Effector CD8-positive, alpha-beta T cell (primary cell): ENCODE measurements at regions not wholly inside any gene's neighbourhood (a gene's known extent, or its start where the extent isn't known, plus 50 kb on each side); places are given as distances from the start of the nearest gene placed in this dataset.

Experiments
- DNase-seq: peaks from one replicate; lab custom pipeline; 2025; lab: John Stamatoyannopoulos, UW

GRCh38 chr11:115848611-115849010 is 344.4 kb upstream of the CADM1 start:
- no peak for DNase-seq

DNA sequence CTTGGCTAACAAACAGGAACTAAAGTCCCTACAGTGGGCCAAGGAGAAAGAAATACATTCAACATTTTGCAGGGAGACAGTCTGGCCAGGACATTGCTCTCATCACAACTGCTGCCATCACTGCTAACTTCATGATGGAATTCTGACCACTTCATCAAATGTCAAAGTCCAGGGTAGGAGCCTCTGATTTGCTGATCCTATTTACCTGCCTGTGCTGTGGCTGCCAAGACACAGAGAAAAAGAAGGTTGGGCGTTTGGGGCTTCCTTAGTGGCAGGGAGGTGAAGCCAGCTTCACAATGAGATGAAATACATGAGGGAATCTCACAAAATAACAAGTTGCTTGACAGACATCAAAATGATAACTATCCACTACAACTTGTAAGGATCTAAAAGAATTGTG is 343.9 kb upstream of the CADM1 start:
- no peak for DNase-seq

DNA sequence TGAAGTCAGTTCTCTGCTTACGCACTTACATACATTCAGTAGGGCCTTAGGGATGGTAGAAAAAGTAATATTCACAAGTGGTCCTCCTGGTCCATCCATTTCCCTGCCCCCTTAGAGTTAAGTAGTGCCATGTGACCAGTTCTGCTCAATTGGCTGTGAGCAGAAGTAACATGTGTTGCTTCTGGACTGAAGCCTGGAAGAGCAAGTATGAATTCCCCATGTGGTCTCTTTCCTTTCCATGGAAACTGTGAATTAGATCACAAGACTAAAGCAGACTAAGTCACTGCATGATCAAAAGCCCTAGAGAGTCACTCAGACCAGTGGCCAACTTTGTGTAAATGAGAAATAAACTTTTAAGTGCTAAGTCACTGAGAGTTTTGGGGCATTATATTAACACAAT is 341.7 kb upstream of the CADM1 start:
- DNase-seq: no peak

- no peak for DNase-seq
Measured at GRCh38 chr11:115843685-115844084, 339.5 kb upstream of the CADM1 start.

DNA sequence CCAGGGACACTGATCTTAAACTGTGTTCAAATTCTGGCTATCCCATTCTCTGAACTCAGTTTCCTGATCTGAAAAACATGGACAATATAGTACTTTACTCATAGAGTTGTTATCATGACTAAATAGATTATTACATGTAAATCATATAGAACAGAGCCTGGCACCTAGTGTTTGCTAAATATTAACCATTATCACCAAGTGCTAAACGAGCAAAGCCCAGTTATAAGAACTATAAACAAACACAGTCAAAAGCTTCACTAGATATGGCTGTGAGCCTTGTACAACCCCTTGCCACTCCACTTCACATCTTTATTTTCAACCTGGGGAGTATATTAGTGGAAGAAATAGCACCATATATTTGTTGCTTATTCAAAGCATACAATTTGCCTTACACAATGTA is 338.9 kb upstream of the CADM1 start:
- no peak for DNase-seq

- DNase-seq: no peak
Measured at GRCh38 chr11:115820026-115820425, 315.8 kb upstream of the CADM1 start.

GRCh38 chr11:115819014-115819413 is 314.8 kb upstream of the CADM1 start:
- no peak for DNase-seq

DNA sequence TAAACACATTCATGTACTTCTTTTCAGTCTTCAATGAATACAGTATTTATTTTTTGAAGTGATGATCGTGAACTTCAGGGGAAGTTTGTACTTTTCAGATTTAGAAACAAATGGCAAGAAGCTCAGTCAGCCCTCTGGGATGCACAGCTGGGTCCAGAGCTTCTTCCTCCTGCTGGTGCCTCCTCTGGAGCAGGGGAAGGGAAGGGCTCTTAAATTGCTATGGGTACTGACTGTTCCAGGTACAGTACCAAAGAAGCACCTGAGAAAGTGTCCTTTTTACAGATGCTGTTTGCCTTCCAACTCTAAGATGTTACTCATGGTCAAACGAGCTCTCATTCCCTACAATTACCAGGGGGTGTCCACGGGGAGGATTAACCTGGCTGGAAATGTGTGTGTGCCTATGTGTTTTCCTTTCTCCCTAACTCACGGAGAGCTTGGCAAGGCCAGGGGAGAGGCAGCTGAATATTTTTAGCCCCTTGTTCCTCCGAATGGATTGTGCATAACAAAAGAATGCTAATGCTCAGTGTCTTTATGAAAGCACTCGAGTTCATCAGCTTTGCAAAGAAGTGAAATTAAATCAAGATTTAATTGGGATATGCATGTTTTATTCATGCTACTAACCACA is 313.7 kb upstream of the CADM1 start:
- no peak for DNase-seq

GRCh38 chr11:115808351-115808940 is 304.2 kb upstream of the CADM1 start:
- no peak for DNase-seq

- no peak for DNase-seq
Measured at GRCh38 chr11:115806056-115806455, 301.8 kb upstream of the CADM1 start.

DNA sequence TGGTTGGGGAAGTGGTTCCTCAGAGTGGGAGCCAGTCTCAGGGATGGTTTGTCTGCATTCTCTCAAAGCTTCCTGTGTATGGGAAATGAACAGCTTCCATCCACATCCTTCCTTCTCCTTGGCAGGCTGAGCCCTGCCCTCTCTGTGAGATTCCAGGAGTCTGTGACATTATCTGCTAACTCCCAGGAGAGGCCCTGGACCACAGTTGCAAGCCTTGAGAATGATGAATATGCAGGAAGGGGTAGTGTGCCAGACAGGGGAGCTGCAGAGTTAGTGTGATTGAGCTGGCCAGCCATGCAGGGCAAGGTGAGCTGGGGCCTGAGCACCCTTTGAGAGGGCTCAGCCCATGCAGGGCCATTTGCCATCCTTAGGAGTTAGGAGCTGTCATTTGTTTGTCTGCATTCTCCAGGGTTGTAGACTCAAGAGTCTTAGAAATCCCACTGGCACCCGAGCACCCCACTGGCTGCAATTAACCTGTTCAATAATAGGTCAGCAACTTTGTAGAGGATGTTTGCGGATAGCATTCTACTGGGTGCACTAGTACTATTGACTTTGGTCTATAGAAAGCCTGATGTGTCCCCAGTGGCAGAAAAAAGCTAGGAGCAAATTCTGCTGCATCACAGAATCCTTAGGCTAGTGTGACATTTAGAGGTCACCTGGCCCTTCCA is 299.0 kb upstream of the CADM1 start:
- DNase-seq: no peak

DNA sequence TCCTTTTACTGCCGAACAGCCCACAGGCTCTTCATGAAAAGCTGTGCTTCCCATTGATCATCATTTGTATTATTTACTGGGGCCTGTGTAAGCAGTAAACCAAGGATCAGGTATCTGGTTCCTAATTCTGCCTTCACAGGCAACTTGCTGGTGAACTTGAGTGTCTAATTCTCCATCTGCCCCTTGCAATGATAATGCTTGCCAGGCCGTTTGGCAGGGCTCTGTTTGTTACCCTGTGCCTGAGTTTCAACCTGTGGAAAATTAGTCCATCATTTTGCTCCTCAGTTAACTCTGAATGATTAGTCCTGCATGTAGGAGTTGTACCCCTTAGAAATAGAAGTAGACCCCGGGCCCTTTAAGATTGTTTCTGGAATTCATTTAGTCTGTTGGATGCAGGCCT is 298.4 kb upstream of the CADM1 start:
- no peak for DNase-seq

DNA sequence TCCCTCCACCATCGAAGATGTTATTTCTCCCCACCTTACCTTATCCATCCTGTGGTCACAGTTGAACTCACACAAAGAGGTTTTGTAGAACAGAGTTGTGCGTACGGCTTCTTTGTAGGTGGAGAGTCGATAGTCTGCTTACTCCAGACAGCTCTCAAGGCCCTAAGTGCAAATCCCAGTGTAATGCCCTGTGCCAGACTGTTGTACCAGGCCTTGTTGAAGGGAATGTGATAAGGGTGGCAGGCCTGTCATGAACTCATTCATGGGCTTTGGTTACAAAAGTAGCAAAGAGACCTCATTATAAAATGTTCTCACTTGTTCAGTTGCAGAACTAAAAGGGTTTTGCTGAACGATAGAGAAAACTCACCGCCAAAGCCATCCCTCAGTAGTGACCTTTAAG is 288.7 kb upstream of the CADM1 start:
- no peak for DNase-seq

GRCh38 chr11:115787302-115787701 is 283.1 kb upstream of the CADM1 start:
- DNase-seq: no peak

DNA sequence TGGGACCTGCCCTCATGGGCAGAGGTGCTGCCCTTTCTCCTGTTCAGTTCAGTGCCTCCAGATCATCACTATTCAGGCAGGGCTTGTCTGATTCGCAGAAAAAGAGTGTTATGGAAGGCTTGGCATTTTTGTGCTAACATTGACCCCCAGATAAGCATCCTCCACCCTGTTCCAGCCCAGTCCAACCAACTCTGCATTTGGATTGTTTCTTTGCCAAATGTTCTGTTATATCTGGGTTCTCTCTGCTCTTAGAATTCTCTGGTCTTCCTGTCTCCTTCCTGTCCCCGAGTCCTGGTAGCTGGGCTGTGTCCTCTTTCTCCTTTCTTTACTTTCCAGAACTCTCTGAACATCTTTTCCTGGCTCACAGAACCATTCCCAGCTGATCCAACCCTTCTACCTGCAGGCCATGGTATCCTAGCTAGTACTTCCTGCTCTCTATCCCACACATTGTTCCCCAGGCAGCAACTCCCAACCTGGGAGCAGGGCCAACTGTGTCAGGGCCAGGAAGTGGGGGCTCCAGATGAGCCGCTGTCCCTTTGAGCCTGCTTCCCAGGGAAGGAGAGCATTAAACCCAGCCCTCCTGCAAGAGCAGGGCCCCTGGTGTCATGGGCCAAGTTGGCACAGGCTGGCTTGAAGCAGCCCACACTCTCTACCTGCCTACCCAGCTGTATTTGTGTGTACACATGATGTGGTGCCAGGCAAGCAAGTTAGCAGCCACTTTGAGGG is 280.7 kb upstream of the CADM1 start:
- DNase-seq: no peak

GRCh38 chr11:115780646-115781362 is 276.6 kb upstream of the CADM1 start:
- no peak for DNase-seq

GRCh38 chr11:115778928-115779650 is 274.9 kb upstream of the CADM1 start:
- no peak for DNase-seq

- DNase-seq: no peak
Measured at GRCh38 chr11:115776916-115777315, 272.7 kb upstream of the CADM1 start.

DNA sequence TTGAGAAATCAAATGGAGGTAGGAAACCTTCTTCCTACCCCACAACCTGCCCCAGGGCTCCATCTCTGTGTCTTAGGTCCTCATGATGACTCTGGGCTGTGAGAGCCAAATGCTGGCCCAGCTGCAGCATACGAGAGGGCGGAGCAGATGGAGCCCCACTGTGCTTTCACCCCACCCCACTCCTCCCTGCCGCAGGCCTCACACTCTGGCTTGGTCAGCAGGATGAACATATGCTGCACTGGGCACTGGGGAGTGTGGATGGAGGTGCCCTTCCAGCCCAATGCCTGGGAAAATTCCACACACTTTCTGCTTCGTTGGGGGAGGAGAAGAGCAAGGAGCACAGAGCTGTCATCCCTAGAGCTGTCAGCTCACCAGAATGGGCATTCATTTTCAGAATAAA is 271.6 kb upstream of the CADM1 start:
- no peak for DNase-seq

- DNase-seq: no peak
Measured at GRCh38 chr11:115774756-115775155, 270.5 kb upstream of the CADM1 start.

DNA sequence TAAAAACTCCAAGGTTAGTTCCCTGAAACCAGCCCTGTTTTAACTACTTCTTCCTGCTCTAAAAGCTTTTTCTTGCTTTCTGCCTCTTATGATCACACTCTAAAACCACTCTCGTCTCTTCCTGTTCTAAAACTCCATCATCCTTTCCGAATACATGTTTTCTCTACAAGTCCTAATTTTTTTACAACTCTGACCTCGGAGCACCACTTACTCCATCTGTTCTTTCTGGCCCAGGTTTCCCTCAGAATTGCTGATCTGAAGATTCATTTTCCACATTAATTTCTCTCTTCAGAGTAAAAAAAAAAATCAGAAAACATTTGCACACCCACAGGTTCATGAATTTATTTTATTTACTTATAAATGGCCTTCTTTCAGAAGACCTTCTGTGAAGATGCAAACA is 265.7 kb upstream of the CADM1 start:
- no peak for DNase-seq

DNA sequence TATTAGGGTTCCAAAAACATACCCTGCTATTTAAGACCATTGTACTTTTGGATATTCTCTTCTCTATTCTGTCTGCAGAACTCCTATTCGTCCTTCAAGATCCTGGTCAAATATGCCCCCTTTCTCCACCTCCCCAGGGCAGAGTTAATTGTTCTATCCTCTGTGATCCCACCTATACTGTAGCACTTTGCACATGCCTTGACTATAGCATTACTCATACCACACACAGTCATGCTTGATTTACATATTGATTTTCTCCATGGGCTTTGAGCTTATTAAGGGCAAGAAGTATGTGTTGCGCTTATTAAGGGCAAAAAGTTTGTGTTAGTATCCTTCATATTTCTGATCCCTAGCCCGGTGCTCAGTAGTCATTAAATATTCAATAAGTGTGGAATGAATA is 263.7 kb upstream of the CADM1 start:
- no peak for DNase-seq
